HG02763 (cell line): ENCODE measurements at regions not wholly inside any gene's neighbourhood (a gene's known extent, or its start where the extent isn't known, plus 50 kb on each side); places are given as distances from the start of the nearest gene placed in this dataset.

Source experiments
- ATAC-seq: cut with Tn5 transposase; IDR thresholded peaks from one replicate; pipeline ENCODE4 v1.9.1; 2021; ENCODE audit warnings: mild to moderate bottlenecking, moderate library complexity; ENCODE audit not compliant: unreplicated experiment

DNA sequence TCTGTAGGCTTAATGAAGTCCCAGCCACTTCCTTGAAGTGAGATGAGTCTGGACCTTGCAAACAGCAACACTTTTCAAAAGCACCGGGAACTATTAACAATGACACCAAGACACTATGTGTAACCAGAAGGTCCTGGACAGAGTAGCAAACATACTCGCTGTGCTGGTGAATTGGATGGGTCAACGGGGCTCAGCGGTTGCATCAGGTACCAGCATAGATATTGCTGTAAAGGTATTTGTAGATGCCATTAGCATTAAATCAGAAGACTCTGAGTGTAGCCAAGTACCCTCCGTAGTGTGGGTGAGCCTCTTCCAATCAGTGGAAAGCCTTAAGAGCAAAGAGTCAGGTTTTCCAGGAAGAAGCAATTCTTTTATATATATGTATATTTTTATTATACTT is 140.5 kb downstream of the IRX2 start:
- no peak for ATAC-seq

DNA sequence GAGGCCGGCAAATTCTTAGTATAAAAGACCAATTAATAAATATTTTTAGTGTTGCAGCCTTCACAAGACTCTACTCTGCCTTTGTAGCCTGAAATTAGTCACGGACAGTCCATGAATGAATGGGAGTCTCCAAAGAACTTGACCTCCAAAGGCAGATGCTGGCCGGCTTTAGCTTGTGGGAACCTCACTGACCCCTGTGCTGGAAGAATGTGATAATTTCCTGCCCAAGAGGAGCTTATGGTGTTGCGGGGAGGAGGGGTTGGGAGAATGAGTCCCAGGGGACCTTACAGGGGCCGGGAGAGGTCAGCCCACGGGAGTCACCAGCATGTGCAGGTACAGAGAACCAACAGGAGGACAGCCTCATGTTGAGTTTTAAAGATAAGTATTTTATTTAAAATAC is 143.1 kb downstream of the IRX2 start:
- ATAC-seq: no peak

DNA sequence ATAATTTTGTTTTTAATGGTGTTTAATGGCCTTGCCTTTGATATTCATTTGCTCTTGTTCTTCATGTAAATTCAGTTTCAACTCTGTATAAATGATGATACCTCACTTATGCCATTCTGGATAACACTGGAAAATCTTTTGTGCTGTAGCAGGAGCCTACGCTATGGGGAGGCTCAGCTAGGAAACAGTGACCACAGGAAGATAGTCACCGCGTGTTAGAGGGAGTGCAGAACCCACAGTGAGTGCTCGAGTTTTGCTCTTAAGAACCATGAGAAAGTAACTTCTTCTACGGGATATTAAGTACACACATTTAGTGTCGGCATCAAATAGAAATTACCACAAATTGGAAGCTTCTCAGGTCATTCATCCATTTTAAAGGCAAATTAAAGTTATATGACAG is 143.9 kb downstream of the IRX2 start:
- no peak for ATAC-seq

DNA sequence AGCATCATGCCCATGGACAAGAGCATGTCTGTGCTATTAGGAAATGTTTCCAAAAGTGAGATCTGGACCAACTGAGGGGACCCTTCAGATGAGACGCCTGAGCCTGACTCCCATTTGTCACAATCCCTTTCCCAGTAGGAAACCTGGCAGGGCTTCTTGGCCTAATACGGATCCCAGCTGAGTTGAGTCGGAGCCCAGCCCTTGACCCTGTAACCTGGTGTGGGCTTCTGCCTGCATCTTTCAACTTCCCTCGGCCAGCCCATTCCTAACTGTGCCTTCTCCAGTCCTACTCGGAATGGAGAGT is 148.3 kb downstream of the IRX2 start:
- ATAC-seq: no peak

DNA sequence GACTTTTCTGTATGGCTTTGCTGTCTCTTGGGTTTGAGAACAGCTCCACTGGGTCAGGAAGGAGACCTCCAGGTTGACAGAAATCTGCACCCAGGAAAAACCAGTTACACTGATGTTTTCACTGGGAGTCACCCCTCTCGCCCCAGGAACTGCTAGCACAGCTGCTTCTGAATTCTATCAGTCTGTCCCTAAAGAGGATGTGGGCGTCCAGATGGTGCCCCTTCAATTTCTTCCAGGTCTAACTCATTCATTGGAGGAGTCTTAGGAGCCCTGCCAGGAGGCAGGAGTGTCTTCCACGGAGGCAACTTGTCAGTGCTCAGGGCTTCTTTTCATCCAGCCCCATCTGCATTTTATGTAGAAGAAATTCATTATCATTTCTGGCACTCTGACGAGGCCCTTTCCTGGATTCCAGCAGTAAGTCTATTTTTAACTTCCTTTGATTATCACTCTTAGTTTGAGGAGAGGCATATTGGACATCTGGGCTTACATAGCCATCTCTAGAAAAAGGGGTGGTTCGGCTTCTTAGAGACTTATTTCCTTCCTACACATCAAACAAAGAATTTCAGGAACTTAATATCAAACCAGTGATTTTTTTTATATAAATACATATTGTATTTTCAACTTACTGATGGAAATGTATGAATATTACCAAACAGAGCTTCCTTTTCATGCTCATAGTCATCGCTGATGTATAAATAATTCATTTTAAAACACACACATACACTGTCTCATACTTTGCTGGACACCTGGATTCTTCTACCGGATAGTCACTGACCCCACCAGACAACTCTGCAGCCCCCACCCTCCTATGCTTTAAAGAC is 148.8 kb downstream of the IRX2 start:
- ATAC-seq: no peak

DNA sequence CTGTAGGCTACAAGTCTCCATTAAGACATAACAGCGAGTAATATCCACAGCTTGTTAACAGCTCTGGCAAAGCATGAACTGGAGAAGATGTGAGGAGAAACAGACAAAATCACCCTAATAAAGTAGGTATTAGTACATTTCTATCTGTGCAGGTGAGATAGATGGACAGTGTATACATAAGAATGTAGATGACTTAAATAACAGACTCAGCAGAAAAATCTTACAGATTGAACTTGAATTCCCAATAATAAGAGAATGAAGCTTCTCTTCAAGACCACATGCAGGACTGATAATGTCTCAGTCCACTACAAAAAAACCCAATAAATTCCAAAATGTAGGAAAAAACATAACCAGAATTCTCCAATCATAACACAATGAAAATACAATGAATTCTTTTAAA is 153.0 kb downstream of the IRX2 start:
- no peak for ATAC-seq

DNA sequence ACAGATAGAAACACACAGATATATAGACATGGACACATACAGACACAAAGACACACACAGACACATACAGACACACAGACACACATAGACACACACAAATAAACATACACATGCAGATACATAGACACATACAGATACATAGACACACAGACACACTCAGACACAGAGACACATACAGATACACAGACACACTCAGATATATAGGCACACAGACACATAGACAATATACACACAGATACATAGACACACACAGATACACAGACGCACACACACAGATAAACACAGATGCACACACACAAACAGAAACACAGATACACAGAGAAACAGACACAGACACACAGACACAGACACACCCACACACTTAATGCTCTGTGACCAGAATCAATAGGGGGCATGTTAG is 156.8 kb downstream of the IRX2 start:
- no peak for ATAC-seq

DNA sequence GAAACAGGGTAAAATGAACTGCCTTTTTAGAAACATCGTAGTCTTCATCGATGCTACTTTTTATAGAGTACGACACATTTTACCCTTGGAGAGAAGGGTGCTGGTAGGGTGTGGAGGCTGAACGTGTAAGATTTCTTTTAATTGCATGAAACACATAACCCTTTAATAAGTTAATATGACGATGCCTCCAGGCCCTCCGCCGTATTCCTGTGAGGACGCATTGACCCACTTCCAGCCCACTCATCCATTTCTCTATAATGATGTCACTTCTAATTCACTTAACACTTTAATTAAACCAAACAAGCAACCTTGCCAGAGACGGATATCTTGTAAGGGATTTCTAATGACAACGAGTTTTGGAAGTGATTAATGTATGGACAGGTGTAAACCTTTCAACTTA is 158.7 kb downstream of the IRX2 start:
- ATAC-seq: no peak

DNA sequence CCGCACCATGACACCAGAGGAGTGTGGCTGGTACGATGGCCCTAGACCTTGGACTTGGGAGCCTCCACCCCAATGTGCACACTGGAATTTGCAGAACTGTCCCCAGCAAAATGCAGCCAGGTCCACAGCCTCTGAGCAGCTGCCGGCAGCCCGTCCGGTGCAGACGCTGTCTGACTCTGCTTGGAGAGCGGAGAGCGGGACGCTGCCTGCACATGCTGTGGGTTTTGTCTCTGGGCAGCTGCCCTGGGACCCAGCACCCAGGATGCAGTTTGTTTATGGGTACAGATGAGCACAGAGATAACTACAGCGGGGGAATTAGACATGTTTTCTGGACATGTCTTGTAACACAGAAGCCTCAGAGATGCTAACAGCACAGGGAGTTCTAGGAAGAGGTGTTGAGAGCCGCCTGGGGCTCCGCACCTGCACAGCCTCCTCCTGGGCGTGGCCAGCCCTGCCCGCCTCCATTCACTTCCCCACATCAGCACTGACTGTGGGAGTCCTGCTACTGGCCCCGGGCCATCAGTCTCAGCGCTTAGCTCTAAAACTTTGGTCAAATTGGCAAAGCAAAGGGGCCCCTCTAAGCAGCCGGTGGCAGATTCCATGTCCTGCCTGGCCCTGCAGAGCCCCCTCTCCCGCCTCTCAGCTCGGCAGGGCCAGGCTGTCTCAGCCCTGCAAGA is 159.6 kb downstream of the IRX2 start:
- no peak for ATAC-seq

DNA sequence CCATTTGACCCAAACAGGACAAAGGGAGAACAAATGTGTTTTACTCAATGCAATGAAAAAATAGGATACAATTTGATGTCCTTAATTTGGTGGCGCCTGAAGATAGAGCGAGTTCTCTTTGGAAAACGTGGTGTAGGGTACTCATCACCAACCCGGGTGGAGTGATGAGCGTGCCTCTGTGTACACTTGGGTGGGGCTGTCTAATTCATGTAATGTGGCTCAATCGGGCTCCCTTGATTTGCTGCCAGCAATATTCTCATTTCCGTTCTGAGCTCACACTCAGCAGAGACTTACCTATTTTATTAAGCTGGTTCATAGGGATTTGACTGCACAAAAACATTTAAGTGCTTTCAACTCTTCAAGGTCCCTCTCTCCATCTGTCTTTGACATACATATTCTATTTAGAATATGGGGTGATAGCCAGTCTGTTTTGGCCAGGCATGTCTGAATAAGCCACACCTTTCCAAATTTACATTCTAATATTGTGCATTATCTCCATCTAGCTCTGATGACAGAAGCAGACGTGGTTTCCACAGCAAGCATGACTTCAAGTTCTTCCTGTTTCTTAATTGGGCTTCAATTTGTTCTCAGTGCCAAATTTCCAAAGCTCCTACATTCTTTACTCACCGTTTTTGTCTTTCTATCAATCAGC is 162.5 kb downstream of the IRX2 start:
- ATAC-seq: no peak

DNA sequence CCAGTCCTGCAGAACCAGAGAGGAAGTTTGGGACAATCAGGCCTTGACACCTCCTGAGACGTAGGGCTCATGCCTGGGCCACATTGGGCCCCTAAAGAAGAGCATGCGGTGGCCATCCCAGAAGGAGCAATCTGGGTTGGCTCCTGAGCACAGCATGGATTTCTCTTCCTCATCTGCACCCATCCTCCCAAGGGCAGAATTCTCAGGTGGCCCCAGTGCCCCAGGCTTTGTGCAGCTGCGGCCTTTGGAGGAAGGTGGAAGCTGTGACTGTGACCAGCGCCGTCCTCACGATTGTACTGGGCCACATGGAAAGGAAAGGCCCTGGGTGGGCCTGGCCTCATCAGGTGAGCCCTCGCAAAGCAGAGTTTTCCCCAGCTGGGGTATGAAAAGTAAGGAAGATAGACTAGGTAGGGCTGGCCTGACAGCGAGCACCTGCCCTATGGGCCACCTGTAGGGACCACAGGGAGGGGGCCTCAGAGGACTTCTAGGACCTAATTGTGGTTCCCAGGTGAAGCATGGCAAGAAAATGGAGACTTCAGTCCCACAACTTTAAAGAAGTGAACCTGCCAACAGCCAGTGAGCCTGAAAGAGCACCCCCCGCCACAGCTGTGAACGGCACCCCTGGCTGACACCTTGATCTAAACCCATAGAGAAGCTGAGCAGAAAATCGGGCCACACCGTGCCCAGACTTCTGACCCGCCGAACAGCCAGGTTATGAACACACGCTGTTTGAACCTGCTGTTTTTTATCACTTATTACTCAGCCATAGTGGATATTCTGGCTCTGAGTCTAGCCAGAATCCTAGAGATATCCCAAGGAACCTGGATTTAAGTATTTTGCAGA is 164.1 kb downstream of the IRX2 start:
- ATAC-seq: no peak

DNA sequence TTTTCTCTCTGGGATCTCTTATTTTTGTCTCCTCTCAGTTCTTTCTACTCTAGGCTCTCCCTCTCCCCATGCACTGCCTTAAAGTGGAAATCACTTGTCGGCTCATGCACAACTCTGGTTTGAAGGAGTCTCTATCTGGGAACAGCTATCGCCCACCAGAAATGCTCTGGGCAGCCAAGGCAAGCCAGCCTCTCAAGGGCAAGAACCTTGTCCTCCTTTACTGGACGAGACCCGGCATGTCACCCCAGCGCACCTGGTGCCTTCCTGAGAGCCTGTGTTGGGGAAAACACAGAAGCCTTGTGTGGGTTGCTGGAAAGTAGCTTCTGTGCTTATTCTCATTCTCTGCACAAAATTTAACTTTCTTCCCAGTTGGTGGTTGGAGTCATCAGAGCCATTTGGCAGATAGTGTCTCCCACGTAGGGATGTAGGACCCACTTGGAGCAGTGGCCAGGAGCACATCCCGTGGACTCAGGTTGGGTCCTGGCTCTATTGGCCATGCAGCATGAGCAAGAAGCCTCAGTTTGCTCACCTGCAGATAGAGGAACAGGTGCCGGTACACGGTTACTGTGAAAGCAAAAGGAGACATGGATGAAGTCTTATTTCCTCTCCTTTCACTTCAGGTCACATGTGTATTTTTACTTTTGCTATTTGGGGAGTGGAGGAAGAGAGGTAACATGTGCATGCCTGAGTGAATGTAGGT is 165.3 kb downstream of the IRX2 start:
- ATAC-seq: no peak

DNA sequence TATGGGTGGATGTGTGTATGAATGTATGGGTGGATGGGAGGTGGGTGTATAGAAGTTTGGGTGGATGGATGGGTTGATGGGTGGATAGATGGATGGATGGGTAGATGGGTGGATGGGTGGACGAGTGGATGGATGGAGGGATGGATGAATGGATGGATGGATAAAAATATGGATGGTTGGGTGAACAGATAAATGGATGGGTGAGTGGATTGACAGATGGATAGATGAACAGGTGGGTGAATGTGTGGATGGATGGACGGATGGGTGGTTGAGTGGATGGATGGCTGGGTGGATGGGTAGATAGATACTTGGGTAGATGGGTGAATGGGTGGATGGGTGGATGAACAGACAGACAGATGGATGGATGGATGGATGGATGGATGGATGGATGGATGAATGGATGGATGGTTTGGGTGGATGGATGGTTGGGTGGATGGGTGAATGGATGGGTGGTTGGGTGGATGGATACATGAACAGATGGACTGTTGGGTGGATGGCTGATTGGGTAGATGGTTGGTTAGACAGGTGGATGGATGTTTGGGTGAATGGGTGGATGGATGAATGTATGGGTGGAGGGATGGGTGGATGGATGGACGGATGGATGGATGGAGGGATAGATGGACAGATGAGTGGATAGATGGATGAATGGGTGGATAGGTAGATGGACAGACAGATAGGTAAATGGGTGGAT is 166.8 kb downstream of the IRX2 start:
- no peak for ATAC-seq

DNA sequence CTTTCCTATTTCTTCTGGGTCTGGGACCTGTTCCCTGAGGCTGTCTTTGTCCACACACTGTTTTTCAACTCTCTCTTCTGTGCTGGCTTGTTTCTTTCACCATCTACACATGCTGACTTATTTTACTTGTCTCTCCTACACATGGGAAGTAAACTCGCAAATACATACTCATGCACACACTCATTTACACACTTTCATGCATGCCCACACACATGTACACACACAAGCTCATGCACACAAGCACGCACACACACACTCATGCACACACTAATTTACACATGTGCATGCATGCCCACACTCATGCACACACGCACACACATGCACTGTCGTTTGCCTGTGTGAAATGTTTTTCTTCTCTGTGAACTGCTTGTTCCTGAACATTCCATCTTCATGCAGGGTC is 169.0 kb downstream of the IRX2 start:
- no peak for ATAC-seq

DNA sequence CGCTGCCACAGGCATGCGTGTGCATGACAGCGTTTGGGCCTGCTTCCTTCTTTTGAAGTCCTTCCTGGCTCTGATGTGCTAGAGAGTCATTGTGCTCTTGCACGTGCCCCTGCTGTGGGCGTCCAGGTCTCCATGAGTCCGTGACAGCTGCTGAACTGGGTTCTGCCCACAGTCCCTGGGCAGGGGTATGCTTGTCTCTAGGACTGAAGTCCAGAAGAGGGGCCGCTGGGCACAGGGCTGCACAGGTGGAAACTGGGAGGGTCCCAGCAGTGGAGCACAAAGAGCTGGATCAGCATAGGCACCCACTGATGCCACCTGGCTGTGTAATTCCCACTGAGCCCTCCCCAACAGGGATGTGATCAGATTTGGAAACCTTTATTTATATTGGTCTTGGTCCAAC is 169.4 kb downstream of the IRX2 start:
- no peak for ATAC-seq

DNA sequence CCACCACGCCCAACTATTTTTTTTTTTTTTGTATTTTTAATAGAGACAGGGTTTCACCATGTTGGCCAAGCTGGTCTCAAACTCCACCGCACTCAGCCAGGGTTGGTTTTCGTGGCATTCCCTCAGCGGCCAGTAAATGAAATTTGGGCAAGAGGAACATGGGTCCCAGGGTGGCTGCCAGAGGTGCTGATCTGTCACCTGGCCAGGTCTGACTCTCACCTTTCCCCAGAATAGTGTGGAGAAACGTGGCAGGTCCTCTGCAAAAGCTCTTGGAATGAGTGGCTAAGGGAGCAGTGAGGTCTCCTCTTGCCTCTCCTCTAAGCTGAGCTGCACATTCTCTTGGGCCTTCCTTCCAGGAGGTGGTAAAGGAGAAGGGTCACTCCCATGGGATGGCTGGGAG is 170.1 kb downstream of the IRX2 start:
- ATAC-seq: no peak

DNA sequence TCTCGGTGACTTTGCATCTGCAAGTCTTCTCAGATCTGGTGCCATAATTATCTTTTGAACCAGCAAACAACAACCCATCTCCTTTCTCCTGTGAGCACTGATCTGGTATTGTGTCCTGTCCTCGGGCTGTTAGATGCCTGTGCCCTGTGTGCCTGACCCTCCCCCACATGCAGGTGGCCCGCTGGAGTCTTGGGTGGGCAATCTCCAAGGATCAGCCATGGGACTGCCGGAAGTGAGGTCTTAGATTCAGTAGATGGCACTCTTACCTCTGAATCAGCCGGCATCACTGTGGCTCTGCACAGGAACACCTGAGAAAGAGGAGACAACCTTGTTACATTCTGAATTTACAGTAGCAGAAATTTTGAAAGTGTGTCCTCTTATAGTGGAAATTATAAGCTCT is 172.4 kb downstream of the IRX2 start:
- ATAC-seq: no peak

DNA sequence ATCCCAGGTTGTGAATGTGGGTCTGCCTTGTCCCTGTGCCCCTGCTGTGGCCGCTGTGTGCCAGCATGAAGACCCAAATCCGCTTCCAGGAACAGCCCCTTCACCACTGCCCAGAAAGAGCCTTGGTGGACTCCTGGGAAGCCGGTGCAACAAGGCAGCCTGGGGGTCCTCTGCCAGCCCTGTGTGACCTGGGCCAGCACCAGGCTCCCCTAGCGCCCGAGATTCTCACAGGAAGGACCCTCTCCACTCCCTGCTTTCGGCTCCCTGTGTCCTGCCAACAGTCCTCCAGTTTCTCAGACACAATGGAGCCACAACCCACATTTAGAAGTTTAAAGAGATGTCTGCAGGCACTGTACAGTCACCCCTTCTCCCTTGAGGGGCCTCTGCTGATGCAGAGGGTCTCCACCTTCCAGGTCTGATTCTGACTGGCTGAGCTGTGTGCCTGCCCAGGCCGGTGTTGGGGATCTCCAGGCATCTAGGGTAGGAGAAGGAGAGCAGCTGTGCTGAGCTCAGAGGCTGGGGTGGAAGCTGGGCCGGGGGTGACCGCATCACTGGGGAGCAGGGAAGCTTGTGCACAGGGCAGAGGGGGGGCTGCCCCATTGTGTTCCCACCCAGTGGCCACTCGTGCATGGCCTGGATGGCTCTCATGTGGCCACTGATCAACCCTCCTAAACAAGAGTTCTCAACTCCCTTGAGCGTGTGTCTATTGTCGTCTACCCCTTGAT is 174.0 kb downstream of the IRX2 start:
- no peak for ATAC-seq

DNA sequence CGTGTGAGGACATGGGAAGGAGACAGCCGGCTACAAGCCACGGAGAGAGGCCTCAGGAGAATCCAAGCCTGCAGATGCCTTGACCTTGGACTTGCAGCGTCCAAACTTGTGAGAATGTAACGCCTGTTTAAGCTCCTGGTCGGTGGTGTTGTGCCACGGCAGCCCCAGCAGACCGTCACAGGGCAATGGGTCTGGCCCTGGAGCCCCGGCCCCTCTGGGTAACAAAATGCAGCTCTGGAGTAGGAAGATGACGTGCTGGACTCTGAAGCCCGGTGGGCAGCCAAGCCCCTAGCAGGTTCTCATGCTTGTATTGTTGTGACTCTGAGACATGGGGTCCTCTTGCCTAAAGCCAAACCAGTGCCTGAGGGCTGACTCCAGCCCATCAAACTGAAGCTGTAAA is 174.7 kb downstream of the IRX2 start:
- no peak for ATAC-seq

DNA sequence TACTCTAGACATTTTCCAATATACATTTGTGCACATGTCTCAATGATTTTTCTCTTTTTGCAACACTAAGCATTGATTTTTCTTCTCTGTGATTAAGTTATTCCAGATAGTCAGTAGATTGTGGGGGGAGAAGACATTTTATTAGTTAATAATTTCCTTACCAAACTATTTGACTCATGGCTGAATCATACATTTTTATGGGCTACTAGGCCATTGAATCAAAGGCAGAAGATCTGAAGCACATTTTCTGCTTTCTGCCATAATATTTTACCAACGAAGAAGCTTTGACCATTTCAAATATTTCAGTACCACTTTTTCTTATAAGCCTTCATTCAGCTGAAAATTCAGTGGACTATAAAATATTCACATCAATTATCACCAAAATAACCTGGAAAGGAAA is 175.6 kb downstream of the IRX2 start:
- no peak for ATAC-seq
